ENCODE measurements at regions not wholly inside any gene's neighbourhood (a gene's known extent, or its start where the extent isn't known, plus 50 kb on each side); places are given as distances from the start of the nearest gene placed in this dataset.

- no peak for TF ChIP-seq POLR2A (IDR thresholded peaks at IDR 0.05; ENCODE audit: low read depth, low read length)
- no peak for TF ChIP-seq POLR2AphosphoS5 (IDR thresholded peaks at IDR 0.05; ENCODE audit: low read depth, low read length)
- no peak for TF ChIP-seq POU2F2 (IDR thresholded peaks at IDR 0.05; ENCODE audit: low read depth, low read length)
- no peak for TF ChIP-seq TAF1 (IDR thresholded peaks at IDR 0.05; ENCODE audit: low read depth, low read length)
- TF ChIP-seq PAX5 (IDR thresholded peaks at IDR 0.05; ENCODE audit: insufficient read depth, low read length, severe bottlenecking): no peak
- TF ChIP-seq SPI1 (IDR thresholded peaks at IDR 0.05; ENCODE audit: low read depth, low read length): no peak
Measured at GRCh38 chr4:132383571-132384199, 765.4 kb upstream of the PCDH10 start.

Data from GM12891 (cell line).